H1 (cell line): ENCODE measurements at regions not wholly inside any gene's neighbourhood (a gene's known extent, or its start where the extent isn't known, plus 50 kb on each side); places are given as distances from the start of the nearest gene placed in this dataset.

Source experiments
- CTCF ChIA-PET: fragments of 300-600 bp; sonication (Branson Sonifier 250); formaldehyde crosslinking; loops from one replicate; lab custom pipeline; 2021; ENCODE audit not compliant: partially characterized antibody; lab: Charles Lee
- POLR2A ChIA-PET: fragments of 300-600 bp; sonication (Branson Sonifier 250); formaldehyde crosslinking; loops from one replicate; lab custom pipeline; 2021; ENCODE audit warnings: inconsistent platforms; ENCODE audit not compliant: partially characterized antibody; lab: Charles Lee
- DNase-seq, 2 experiments: peaks; one replicate each; pipeline versions ENCODE4 v3.0.0 to v3.0.0-alpha.2; 2010 to 2022; ENCODE audit warnings: low spot score in 2 of 2, low read depth in 1 of 2, mixed read lengths in 1 of 2
- FAIRE-seq: peaks from 2 replicates; lab custom pipeline; 2011; peaks lifted over from hg19 to GRCh38; lab: Jason Lieb, UNC
- H2AFZ ChIP-seq: 2 replicates; pipeline ENCODE4 v1.8.1; 2012; ENCODE audit warnings: low read length, inconsistent platforms
- H2AK5ac ChIP-seq: 2 replicates; pipeline ENCODE4 v1.6.1; 2013; ENCODE audit warnings: low read depth, low read length
- H2BK120ac ChIP-seq: replicated peaks from 2 replicates; pipeline ENCODE3; 2013; ENCODE audit warnings: low read depth, low read length, inconsistent platforms
- H2BK12ac ChIP-seq: 2 replicates; pipeline ENCODE4 v1.6.1; 2013; ENCODE audit warnings: low read depth, low read length
- H2BK15ac ChIP-seq: 2 replicates; pipeline ENCODE4 v1.6.1; 2013; ENCODE audit warnings: low read length
- H2BK20ac ChIP-seq: 2 replicates; pipeline ENCODE4 v1.6.1; 2013; ENCODE audit warnings: low read length
- H2BK5ac ChIP-seq: 2 replicates; pipeline ENCODE4 v1.6.1; 2013; ENCODE audit warnings: low read depth, low read length
- H3K14ac ChIP-seq: 2 replicates; pipeline ENCODE4 v1.6.1; 2013; ENCODE audit warnings: inconsistent platforms; ENCODE audit not compliant: insufficient read length
- H3K18ac ChIP-seq: 2 replicates; pipeline ENCODE4 v1.6.1; 2013; ENCODE audit warnings: low read length; ENCODE audit errors: extremely low read depth
- H3K23ac ChIP-seq: 2 replicates; pipeline ENCODE4 v1.6.1; 2013; ENCODE audit warnings: inconsistent platforms; ENCODE audit not compliant: insufficient read length
- H3K23me2 ChIP-seq: 2 replicates; pipeline ENCODE4 v1.6.1; 2013; ENCODE audit warnings: low read depth, low read length
- H3K27ac ChIP-seq: 2 replicates; pipeline ENCODE4 v1.6.1; 2011; ENCODE audit warnings: low read depth, low read length, inconsistent platforms
- H3K27me3 ChIP-seq, 4 experiments: replicated peaks in 1 of 4; 1 replicate in 1 of 4; 2 replicates in 3 of 4; pipeline versions ENCODE4 v1.6.1 to v1.8.1; 2011 to 2013; ENCODE audit warnings: low read length in 3 of 4, mild to moderate bottlenecking in 3 of 4, inconsistent platforms in 2 of 4, mixed read lengths in 2 of 4, moderate library complexity in 1 of 4; ENCODE audit not compliant: control insufficient read depth in 3 of 4, insufficient read depth in 3 of 4; ENCODE audit errors: extremely low read depth in 1 of 4
- H3K36me3 ChIP-seq, 4 experiments: 2 replicates each; pipeline versions ENCODE4 v1.6.1 to v1.8.1; 2011 to 2013; ENCODE audit warnings: mild to moderate bottlenecking in 4 of 4, low read length in 3 of 4, moderate library complexity in 2 of 4, control low read depth in 1 of 4, inconsistent platforms in 1 of 4; ENCODE audit not compliant: insufficient read depth in 4 of 4, control insufficient read depth in 2 of 4
- H3K4ac ChIP-seq: replicated peaks from 2 replicates; pipeline ENCODE3; 2013; ENCODE audit warnings: low read length, low read depth, mixed read lengths, inconsistent platforms; ENCODE audit not compliant: insufficient read length
- H3K4me1 ChIP-seq, 4 experiments: replicated peaks in 1 of 4; 1 replicate in 1 of 4; 2 replicates in 3 of 4; pipeline versions ENCODE4 v1.6.1 to v1.8.1; 2011 to 2013; ENCODE audit warnings: low read length in 3 of 4, inconsistent platforms in 2 of 4, mixed read lengths in 1 of 4; ENCODE audit not compliant: insufficient read depth in 4 of 4, control insufficient read depth in 3 of 4
- H3K4me2 ChIP-seq, 2 experiments: 2 replicates each; pipeline versions ENCODE4 v1.6.1 to v1.8.1; 2011 to 2013; ENCODE audit warnings: low read depth in 2 of 2, low read length in 2 of 2, control low read depth in 1 of 2, inconsistent platforms in 1 of 2, mild to moderate bottlenecking in 1 of 2; ENCODE audit not compliant: insufficient read depth in 1 of 2
- H3K4me3 ChIP-seq, 4 experiments: fragments of 200-600, 300-600 bp in 1 of 4; sonication (generic), shearing (Covaris generic), sonication (Bioruptor Twin) in 1 of 4; 2 replicates each; pipeline versions ENCODE4 v1.5.1 to v1.8.1; 2011 to 2016; ENCODE audit warnings: low read length in 4 of 4, low read depth in 3 of 4, control low read depth in 2 of 4, inconsistent platforms in 2 of 4, mild to moderate bottlenecking in 2 of 4, mixed read lengths in 1 of 4, moderate library complexity in 1 of 4; ENCODE audit not compliant: insufficient read depth in 2 of 4; ENCODE audit errors: extremely low read depth in 1 of 4
- H3K56ac ChIP-seq: replicated peaks from 2 replicates; pipeline ENCODE3; 2013; ENCODE audit warnings: low read depth, mild to moderate bottlenecking, mixed read lengths, low read length, inconsistent platforms; ENCODE audit not compliant: insufficient read length
- H3K79me1 ChIP-seq: 2 replicates; pipeline ENCODE4 v1.6.1; 2013; ENCODE audit warnings: low read depth, low read length, control low read depth
- H3K79me2 ChIP-seq, 2 experiments: 2 replicates each; pipeline versions ENCODE4 v1.6.1 to v1.8.1; 2012 to 2013; ENCODE audit warnings: low read length in 2 of 2, mild to moderate bottlenecking in 2 of 2, inconsistent platforms in 1 of 2; ENCODE audit not compliant: insufficient read depth in 2 of 2, control insufficient read depth in 1 of 2
- H3K9ac ChIP-seq, 4 experiments: replicated peaks in 1 of 4; 1 replicate in 1 of 4; 2 replicates in 3 of 4; pipeline versions ENCODE4 v1.6.1 to v1.8.1; 2011 to 2013; ENCODE audit warnings: low read depth in 3 of 4, low read length in 3 of 4, control low read depth in 2 of 4, mild to moderate bottlenecking in 2 of 4, moderate library complexity in 2 of 4, inconsistent platforms in 1 of 4; ENCODE audit errors: extremely low read depth in 1 of 4
- H3K9me3 ChIP-seq, 2 experiments: 2 replicates each; pipeline versions ENCODE4 v1.6.1 to v1.8.1; 2012 to 2013; ENCODE audit warnings: mild to moderate bottlenecking in 2 of 2, moderate library complexity in 2 of 2, control low read depth in 1 of 2, inconsistent platforms in 1 of 2, low read depth in 1 of 2, low read length in 1 of 2, mixed read lengths in 1 of 2; ENCODE audit not compliant: insufficient read depth in 2 of 2
- H4K20me1 ChIP-seq, 2 experiments: replicated peaks in 1 of 2; 2 replicates each; pipeline versions ENCODE3 to v1.8.1; 2011 to 2013; ENCODE audit warnings: inconsistent platforms in 2 of 2, low read length in 2 of 2, mild to moderate bottlenecking in 1 of 2; ENCODE audit not compliant: insufficient read depth in 2 of 2, control insufficient read depth in 1 of 2
- H4K5ac ChIP-seq: 2 replicates; pipeline ENCODE4 v1.6.1; 2013; ENCODE audit warnings: low read length, low read depth, mixed read lengths, inconsistent platforms; ENCODE audit not compliant: insufficient read length
- H4K8ac ChIP-seq: 2 replicates; pipeline ENCODE4 v1.8.0; 2013; ENCODE audit warnings: mild to moderate bottlenecking, moderate library complexity, low read length, inconsistent platforms; ENCODE audit not compliant: insufficient read depth; ENCODE audit errors: extremely low read depth
- H4K91ac ChIP-seq: replicated peaks from 2 replicates; pipeline ENCODE3; 2013; ENCODE audit warnings: low read length, mixed read lengths, inconsistent platforms; ENCODE audit not compliant: insufficient read length
- NRF1 ChIP-seq: IDR thresholded peaks from 2 replicates; pipeline ENCODE4 v1.6.1; 2011; ENCODE audit warnings: mild to moderate bottlenecking, low read depth, low read length, improper control_type of control experiment
- WGBS, 2 experiments: shearing (Covaris generic) in 1 of 2; methylation state at CpG; one replicate each; pipeline versions ENCODE4 v1.1.6 to v1.1.7; 2013 to 2015; ENCODE audit warnings: low lambda C conversion rate in 2 of 2, mixed read lengths in 2 of 2, inconsistent platforms in 1 of 2, low coverage in 1 of 2, missing lambda C conversion rate in 1 of 2; ENCODE audit not compliant: insufficient replicate concordance in 2 of 2, insufficient coverage in 1 of 2, insufficient read length in 1 of 2; ENCODE audit errors: extremely low coverage in 1 of 2, missing lambda C conversion rate in 1 of 2; 5-methylcytosine and 5-hydroxymethylcytosine counted together
- TF ChIP-seq, protein P1 (sequence below), 3 experiments: IDR thresholded peaks; 1 replicate in 2 of 3; 2 replicates in 1 of 3; pipeline versions ENCODE4 v1.5.1 to v1.6.1; 2011; ENCODE audit warnings: low read length in 3 of 3, mild to moderate bottlenecking in 3 of 3, inconsistent platforms in 2 of 3, low read depth in 1 of 3, moderate library complexity in 1 of 3; ENCODE audit not compliant: insufficient read depth in 1 of 3; ENCODE audit errors: control extremely low read depth in 1 of 3

DNA sequence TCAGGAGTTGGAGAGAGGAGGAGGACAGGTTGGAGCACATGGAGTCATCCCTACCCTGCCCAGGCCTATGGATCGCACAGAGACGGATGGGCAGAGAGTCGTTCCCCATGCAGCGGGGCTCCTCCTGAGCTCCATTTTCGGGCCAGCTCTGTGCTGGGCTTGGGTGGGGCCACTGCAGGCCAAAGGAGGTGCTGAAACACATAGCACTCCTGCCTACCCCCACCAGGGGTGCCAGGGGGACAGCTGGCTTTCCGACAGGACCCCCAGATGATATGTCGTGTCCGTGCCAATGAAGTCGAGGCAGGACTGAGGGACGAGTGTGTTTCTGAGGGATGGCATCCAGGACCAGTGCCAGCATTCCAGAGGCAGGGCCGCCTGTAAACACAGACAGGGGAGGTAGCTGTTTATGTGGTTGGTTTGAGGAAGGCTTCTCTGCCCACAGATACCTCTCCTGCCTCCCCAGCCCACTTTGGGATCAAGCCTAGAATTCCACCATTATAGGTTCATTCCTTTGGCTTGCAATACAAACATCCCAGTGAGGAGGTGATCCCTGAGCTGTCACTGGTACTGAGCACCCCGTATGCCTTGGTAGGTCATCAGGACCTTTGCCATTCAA, 116.6 kb downstream of the GLI2 start:
- no peaks in the 10 kb centered on the region for H3K27me3 ChIP-seq
- no peaks in the 10 kb centered on the region; a peak in 1 of 8 replicates for H3K36me3 ChIP-seq
- peaks cover 4% of the 10 kb centered on the region; the same call in 1 of the 2 replicates for H3K23me2 ChIP-seq
- H3K23ac ChIP-seq, result no peak overlapping the region
- 78% methylated on average over 11 of the region's 12 CpGs; no CpG with 5 or more reads in 1 of the 2 experiments for WGBS, 2 experiments
- H3K18ac ChIP-seq, result no peak overlapping the region
- no peak overlapping the region for H3K4ac ChIP-seq
- no peak overlapping the region; a peak in 1 of 8 replicates for H3K4me3 ChIP-seq
- no peak overlapping the region for H3K9ac ChIP-seq
- no peak overlapping the region for H2BK12ac ChIP-seq
- CTCF ChIA-PET, result interaction anchor here (0.7 to 13.2 kb wide), 10 partner anchors 15 to 199 kb away, joined by 3 to 158 read pairs (median 4); no protein-coding TSS in a partner anchor
- no peak overlapping the region for H4K5ac ChIP-seq
- peaks cover 0 to 9% (median 6%) of the 10 kb centered on the region in 4 experiments; a peak in 5 of 7 replicates for H3K4me1 ChIP-seq
- H2BK120ac ChIP-seq, result no peak overlapping the region
- peak overlapping the region; percentile 68; the same call in 1 of the 2 replicates for H2BK5ac ChIP-seq
- no peak for FAIRE-seq
- TF ChIP-seq, protein P1, sequence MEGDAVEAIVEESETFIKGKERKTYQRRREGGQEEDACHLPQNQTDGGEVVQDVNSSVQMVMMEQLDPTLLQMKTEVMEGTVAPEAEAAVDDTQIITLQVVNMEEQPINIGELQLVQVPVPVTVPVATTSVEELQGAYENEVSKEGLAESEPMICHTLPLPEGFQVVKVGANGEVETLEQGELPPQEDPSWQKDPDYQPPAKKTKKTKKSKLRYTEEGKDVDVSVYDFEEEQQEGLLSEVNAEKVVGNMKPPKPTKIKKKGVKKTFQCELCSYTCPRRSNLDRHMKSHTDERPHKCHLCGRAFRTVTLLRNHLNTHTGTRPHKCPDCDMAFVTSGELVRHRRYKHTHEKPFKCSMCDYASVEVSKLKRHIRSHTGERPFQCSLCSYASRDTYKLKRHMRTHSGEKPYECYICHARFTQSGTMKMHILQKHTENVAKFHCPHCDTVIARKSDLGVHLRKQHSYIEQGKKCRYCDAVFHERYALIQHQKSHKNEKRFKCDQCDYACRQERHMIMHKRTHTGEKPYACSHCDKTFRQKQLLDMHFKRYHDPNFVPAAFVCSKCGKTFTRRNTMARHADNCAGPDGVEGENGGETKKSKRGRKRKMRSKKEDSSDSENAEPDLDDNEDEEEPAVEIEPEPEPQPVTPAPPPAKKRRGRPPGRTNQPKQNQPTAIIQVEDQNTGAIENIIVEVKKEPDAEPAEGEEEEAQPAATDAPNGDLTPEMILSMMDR (IDR thresholded peaks at IDR 0.05; ENCODE audit: control extremely low read depth in 1 of 3, insufficient read depth in 1 of 3, low read depth in 1 of 3, low read length in 3 of 3), result peak in 1 of 3 experiments; percentile 5; a peak in 1 of 4 replicates
- TF ChIP-seq NRF1, result no peak
- H3K4me2 ChIP-seq, result no peak overlapping the region
- no peak overlapping the region for H2AK5ac ChIP-seq
- H2BK20ac ChIP-seq, result no peak overlapping the region
- H2AFZ ChIP-seq, result no peak overlapping the region
- H2BK15ac ChIP-seq, result no peak overlapping the region
- no peaks in the 10 kb centered on the region for H3K9me3 ChIP-seq
- H4K8ac ChIP-seq, result no peak overlapping the region
- no peak for DNase-seq
- no peak overlapping the region for H3K56ac ChIP-seq
- no peak overlapping the region for H3K14ac ChIP-seq
- peaks cover 20% of the 10 kb centered on the region for H3K79me1 ChIP-seq
- H4K91ac ChIP-seq, result no peak overlapping the region
- peaks cover 8 to 15% of the 10 kb centered on the region in 2 experiments for H4K20me1 ChIP-seq
- POLR2A ChIA-PET, result interaction anchor here (0.6 to 1.5 kb wide), 5 partner anchors 10 to 223 kb away, joined by 3 read pairs; no protein-coding TSS in a partner anchor
- H3K79me2 ChIP-seq, result peaks cover 0 to 16% of the 10 kb centered on the region in 2 experiments; a peak in 1 of 4 replicates
- H3K27ac ChIP-seq, result no peak overlapping the region
